Globus pallidus (tissue), 1 donor: ENCODE measurements at regions not wholly inside any gene's neighbourhood (a gene's known extent, or its start where the extent isn't known, plus 50 kb on each side); places are given as distances from the start of the nearest gene placed in this dataset.
A peak's percentile ranks its signal among the peaks of the same experiment; 100 is the strongest.

Experiments
- DNase-seq: peaks from one replicate; pipeline ENCODE4 v3.0.0-alpha.2; 2015; ENCODE audit warnings: low spot score

DNA sequence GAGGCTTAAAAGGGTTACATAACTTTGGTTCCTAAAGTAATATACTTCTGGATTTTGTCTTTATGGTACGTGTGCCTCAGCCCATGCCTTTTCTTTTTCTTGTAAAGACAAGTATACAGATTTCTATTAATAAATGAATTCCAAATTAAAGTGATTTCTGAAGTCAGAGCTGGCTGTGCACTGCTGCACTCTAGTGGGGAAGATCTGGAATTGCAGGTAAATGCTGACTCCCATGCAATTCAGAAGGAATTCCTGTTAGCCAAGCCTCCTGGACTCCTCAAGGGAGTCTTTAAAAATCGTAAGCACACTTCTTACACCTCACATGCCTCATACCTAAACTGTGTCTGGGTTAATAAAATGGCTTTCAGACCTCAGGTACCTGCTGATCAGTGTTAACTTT is 118.4 kb upstream of the SLC7A1 start:
- DNase-seq, result no peak

DNA sequence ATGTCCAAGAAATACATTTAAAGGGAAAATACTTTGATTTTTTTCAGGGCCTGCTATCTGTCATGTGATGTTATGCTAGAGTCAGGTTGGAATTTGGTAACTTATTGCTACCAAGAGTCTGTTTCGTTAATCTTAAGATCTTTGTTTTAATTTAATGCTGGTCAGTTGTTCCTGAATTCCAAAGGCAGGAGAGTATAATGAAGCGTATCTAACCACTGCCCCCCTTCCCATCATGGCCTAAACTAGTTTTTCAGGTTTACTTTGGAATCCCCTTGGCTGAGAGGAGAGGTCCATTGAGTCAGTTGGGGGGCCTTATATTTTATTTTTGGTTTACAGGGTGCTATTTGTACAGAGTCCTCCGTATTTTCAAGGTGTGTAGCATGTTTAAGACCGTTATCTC is 116.3 kb upstream of the SLC7A1 start:
- DNase-seq, result no peak

DNA sequence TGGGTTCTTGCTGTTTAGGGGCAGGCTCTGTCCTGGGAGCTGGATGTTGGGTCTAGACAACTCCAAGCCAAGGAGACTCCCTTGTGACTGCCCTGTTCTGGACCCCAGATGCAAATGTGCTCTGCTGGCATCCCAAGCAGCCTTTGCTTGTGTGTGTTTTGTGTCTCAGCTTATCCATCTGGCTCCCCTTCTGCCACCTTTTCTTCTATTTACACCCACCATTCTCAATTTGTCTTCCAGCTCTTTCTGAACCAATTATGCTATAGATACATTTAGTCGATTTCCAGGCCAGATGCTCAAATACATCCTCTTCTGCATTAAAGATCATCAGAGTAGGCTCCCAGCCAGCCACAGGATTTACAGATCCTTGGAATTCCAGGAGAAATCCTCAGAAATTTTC is 115.0 kb upstream of the SLC7A1 start:
- no peak for DNase-seq

DNA sequence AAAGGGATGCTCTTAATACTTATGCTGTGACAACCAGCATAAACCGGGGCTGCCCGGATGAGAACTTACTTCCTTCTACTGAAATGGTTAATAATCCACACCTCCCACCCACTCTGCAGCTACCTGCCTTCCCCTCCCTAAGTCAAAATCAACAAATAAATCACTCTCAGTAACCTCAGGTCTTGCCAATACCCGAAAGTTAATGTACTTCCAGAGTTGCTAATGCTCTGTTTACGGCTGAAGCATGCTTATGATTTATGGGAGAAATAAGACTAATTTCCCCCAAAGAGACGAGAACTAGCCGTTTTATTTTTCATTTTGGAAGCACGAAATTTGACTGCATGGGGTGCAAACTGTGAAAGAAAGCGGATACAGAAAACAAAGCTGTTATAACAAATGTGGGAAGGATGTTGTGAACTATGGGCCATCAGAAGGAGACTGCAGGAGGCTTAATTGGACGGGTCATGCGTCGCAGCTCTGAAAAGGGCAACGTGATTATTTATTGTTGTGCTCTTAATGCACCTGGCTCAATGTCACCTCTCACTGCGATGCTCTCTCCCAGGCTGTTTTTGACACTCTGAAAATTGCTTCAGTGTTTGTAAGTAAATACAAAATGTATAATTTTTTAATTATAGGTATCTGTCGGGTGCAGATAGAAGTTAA is 114.0 kb upstream of the SLC7A1 start:
- no peak for DNase-seq

DNA sequence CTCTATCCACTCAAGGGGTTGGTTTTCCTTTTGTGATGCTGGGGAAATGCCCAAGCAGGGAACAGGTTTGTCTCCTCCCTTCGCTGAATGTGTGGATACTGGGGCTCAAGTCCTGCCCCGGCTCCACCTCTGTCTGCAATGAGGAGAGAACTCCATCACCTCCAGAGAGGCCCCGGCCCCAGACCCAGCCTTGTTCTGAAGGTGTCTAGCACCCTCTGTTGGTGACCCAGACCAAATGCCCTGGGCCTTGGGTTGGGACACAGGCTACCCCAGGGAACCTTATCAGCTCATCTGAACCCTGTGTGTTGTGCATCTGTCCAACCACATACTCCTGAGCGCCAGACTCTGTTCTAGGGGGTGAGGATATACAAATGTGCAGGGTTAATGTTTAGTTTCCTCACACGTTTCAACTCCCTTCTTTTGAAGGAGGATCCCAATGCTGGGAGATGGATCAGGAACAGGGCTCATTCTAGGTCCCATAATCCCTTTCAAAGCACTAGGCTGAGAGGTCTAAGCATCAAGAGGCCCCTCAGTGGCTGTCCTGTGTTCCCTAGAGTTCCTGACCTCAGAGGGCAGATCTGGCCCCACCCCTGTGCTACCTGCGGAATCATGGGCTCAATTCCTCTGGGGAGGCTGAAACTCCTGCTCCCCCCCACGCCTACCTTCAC is 112.5 kb upstream of the SLC7A1 start:
- DNase-seq, result peak; percentile 7

DNA sequence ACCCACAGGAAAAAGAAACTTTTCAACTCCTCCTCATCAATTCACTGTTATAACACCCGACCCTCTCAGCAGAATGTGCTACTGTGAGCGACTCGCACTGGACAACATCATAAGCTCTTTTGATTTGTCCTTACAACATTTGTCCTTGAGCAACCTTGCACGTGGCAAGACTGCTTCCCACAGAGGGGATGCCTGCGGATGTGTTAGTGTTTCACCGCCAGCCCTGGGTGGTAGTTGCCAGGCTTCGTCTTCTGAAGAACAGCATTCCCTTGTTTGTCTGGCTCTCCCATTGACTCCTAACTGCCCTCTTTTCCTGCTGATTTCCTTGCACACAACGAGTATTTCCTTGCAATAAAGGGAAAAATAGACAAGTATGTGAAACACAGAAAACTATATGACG is 111.4 kb upstream of the SLC7A1 start:
- DNase-seq, result no peak

DNA sequence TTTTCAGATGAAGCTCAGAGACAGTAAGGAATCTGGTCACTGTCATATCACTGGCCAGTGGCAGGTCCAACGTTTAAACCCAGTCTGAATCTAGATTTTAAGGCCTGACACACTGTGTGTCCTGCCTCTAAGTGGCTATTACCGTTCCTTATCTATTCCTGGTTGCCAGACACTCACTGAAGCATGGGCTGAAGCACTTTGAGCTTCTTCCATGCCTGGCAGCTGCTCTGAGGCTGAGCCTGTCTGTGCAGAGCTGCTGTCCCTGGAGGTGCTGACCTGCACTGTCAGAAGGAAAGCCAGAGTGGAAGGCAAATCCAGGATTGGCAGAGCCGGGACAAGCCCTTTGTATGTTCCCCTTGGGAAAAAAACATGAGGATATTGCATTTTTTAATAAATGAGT is 109.2 kb upstream of the SLC7A1 start:
- DNase-seq, result no peak

DNA sequence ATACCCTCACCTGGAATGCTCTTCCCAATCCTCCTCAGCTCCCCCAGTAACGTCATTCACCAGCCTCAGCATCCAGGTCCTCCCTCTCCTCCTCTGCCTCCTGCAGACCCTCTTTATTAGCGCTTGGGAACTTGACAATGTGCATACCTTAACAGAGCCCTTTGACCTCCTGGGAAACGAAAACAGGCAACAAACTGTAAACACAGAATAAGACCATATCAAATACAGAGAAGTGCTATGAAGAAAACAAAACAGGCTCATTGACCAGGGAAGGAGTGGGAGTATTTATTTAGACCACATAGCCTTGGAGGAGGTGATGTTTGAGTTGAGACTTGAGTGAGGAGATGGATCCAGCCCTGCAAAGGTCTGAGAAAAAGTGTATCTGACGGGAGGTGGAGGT is 107.9 kb upstream of the SLC7A1 start:
- DNase-seq, result no peak

DNA sequence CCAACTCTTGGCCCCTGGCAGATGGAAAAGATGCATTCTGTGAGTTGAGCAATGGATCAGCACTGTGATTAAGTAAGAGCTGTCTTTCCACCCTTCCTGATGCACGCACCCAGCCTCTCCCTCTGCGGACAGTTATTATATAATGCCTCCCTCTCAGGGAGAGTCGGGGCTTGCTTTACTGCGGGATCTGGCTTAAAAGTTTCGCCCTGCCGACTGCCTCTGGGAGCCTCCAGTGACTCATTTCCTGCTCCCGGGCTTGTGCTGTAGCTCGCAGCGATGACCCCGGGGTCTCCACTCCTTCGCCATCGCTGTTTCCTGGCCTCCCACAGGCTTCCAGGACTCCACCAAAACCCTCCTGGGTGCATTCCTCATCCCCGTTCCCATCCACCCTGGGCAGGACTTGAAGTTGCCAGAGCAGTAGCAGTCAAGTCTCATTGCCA is 107.4 kb upstream of the SLC7A1 start:
- no peak for DNase-seq

DNA sequence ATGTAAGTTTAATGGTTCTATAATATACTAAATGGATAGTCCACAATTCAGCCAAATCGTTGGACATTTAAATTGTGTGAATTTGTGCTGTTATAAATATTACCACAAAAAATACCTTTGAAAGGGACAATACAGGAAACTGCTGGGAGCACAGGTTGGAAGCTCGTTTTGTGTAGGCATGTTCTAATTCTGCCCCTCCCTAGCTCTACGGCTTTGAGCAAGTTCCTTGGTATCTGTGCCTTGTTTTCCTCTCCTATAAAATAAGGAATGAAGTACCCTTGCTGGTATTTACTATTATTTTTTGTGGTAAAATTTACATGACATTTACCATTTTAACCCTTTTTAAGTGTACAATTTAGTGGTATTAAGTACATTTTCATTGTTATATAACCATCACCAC is 102.6 kb upstream of the SLC7A1 start:
- no peak for DNase-seq

DNA sequence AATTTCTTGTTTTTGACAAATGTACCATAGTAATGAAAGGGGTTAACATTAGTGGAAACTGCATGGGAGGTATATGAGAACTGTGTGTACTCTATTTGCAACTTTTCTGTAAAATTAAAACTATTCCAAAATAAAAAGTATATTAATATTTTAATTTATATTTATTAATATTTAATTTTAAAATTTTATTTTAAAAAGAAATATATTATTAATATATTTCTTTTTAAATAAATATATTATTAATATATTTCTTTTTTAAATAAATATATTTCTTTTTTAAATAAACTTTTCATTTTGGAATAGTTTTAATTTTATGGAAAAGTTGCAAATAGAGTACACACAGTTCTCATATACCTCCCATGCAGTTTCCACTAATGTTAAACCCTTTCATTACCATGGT is 101.1 kb upstream of the SLC7A1 start:
- DNase-seq, result no peak

DNA sequence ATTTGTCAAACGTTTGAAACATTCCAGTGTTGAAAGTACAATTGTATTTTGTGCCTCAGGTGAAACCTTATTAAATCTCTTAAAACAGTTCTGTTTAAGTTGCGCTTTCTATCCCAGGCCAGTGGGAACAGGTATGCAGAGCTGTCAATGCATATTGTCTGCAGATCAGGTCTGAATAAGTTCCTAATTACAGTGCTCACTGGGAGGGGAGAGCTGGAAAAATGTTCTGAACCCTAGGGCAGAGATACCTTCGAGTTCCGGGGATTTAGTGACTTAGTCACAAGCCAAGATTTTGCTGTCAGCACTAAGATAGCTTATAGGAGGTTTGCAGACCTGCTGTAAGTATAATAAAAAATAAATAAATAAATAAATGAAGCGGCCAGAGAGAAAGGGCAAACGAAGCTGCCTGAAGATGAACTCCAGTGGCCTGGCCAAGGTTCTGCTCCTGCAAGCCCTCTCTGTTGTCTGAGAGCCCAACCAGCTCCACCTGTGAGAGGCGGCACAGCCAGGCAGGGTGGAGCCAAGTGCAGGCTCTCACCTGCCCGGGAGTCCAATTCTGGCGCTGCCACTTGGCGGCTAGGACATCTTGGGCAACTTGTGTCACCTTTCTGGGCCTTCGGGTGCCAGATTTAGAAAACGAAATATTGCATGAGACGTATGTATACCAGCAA is 97.9 kb upstream of the SLC7A1 start:
- DNase-seq, result no peak

DNA sequence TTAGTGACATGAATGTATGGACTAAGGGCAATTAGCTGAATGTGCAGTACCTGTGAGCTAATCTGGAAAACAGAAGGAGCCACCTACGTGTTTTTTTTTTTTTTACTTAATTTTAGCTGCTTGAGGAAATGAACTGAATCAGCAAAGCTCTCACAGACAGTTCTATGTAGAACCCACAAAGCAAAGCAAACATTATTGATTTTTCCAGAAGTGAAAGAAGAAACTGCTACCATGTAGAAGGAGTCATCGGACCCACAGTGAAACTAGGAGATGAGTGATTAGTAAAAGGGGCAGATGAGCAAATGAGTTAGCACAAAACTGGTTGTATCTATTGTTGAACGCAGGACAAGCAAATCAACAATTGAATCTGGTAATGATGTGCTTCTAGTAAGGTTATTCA is 94.1 kb upstream of the SLC7A1 start:
- DNase-seq, result no peak

DNA sequence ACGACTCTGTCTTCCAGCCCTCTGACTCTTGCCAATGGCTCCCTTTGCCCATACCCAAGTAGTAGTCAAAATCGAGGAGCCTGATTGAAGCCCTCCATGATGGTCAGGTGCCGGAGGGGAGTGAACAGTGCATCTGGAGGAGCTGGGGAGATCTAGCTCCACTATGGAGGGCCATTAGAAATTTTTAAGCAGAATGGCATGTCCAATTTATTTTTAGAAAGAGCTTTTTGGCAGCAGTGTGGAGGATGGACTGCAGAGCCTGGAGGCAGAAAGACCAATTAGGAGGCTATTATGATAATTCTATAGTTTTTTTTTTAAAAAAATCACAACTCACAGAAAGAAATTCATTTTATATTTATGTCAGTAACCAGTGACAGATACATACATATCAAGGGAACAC is 92.7 kb upstream of the SLC7A1 start:
- no peak for DNase-seq

DNA sequence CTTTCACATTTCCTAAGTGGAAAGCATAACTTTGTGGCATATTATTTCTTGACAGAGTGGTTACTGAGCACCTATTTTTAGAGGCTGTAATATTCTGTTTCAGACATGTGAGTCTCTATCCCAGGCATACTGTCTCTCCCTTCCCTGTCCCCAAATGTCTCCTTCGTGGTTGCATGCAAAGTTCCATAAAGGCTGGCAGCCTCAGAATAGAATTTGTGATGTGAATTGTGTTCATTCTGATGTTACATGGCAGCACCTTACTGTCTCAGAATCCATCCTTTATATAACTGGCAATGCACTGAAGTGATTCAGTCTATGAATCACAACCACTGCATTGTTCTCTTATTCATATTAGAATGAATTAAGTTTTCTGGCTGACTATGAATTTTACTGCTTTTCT is 89.0 kb upstream of the SLC7A1 start:
- DNase-seq, result no peak

DNA sequence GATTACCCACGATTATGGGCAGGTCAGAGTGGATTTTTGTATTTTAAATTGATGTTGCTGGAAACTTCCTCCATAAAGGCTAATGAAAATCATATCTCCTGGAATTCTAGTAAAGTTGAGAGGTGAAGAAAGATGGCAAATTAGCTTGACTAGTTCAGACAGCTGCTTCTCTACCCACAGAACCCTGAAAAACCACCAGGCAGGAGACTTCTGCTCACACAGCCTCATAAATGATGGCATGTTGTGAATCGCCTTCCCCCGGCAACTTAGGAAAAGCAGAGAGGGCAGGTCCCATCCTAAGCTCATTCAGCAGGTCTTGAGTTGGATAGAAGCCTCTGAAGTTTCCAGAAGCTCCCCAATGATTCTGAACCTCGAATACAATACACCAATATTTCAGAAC is 87.6 kb upstream of the SLC7A1 start:
- no peak for DNase-seq

DNA sequence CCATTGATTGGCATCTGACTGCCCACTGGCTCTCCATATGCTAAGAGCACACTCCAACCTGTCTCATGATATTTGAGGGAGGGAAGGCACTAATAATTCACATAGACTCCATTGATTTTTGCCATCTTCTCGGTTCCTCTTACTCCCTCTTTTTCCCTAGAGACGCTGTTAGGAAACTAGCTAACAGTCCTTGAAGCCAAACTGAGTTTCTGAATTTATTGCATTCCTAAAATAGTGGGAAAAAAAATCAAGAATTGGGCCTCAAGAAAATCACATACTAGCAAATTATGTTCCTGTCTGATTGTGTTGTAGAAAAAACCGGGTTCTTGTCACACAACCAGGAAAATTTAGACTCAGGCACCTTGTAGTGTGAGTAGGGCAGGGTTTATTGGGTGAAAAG is 86.4 kb upstream of the SLC7A1 start:
- DNase-seq, result no peak

DNA sequence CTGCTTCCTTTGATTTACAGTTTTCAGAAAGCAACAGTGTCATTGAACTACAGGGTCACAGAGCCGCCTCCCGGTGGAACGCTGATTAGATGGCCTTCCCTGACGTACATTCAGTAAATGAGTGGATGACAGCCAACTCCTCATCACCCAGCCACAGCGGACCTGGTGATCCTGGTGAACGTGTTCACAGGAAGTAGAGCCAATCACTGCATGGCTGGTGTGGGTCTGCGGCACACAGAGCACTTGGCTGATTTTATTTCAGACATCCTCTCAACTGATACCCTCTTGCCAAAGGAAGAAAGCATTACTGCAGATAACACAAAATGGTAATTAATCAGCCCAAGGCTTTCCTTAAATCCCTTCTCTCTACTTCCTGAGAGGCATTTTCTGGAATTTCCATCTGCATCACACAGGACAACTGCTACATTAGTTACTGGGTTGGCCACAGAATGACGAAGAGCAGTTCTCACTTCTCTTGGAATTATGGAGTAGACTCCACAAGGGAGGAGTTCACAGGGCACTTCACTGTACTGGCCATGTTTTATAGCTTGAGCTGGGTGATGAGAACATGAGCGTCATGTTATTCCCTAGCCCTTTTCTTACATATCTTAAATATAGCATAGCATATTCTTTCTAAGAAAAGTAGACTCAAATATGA is 84.0 kb upstream of the SLC7A1 start:
- no peak for DNase-seq

DNA sequence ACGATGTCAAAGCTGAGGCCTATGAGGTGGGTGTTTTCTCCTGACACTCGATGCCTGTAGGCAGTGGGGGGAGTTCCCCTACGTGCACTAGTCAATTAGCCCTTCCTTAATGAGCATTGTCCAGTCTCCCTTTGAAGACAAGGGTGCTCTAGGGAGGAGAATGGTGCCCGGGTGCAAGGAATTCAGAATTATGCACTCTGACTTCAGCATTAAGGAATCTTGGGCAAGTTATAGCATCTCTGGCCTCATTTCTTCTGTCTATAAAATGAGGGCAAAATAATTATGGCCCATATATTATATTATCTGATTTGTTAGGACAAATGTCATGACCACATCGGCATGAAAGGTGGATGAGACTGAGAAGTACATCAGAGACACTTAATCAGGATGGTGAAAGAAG is 82.1 kb upstream of the SLC7A1 start:
- no peak for DNase-seq

DNA sequence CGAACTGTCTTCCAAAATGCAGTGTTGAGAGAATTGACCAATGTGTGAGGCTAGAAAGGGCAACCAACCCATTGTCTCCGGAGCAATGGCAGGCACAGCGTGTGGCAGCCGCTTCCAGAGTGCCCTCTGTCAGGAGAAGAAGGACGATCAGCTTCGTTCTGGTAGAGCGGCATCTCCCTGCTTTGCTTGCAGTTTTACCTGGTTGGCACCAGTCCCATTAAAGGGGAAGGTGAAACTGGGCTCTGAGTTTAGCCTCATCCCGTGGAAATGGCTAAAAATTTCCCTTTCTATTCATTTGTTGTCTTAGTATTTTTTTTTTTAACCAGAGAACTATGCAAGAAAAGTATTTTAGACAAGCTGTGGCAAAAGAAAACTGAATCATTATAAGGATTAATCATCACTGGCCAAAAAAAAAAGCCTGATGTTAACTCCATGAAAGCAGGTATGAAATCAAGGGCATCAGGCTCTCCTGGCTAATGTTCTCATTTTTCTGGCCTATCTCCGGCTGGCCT is 81.5 kb upstream of the SLC7A1 start:
- no peak for DNase-seq

DNA sequence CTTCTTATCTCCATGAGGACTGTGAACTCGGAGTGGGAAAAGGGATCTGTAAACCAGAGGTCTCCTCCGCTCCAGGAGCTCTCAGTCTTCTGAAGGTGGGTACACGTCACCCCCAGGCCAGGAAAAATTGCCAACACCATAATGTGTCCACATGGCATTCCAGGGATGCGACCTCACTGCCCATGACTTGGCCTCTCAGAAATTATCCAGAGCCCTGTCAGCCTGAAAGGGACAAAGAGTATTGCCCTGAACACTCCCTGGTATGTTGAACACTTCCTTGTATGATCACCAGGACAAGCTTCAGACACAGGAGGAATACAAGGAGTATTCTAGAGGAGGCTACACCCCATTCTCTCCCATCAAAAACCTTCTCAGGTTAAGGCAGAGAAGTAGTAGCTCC is 81.0 kb upstream of the SLC7A1 start:
- DNase-seq, result no peak

DNA sequence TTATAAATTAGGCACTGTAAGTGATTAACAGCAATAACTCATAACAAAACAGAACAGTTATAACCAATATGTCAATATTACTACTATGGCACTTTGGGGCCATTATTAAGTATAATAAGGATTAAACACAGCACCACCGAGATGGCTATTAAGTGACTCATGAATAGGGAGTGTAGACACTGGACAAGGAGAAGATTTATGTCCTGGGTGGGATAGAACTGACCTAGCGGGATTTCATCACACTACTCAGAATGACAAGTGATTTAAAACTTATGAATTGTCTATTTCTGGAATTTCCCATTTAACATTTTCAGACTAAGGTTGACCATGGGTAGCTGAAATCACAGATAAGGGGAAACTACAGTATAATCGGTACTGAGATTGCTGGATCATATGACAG is 79.0 kb upstream of the SLC7A1 start:
- no peak for DNase-seq

DNA sequence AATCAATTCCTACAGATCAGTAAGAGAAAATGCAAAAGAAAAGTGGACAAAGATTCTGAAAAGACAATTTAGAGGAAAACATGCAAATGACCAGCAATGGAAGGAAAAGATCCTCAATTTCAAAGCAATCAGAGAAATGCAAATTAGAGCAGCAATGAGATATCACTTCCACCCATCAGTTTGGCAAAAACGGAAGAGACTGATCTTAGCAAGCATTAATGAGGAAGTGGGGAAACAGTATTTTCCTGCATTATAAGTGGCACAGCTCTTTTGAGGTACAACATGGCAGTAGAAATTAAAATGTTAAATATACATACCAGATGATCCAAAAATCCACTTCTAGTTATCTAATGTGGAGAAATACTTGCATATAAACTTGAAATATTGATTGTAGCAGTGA is 69.1 kb upstream of the SLC7A1 start:
- DNase-seq, result no peak
